ENCODE measurements at regions not wholly inside any gene's neighbourhood (a gene's known extent, or its start where the extent isn't known, plus 50 kb on each side); places are given as distances from the start of the nearest gene placed in this dataset.

GRCh38 chr16:77539421-77540034 lies 104.7 kb upstream of the ADAMTS18 start:
- Histone ChIP-seq H3K9ac (replicated peaks; ENCODE audit: extremely low read depth, insufficient read depth, low read length) (no peak overlapping the region), H3K4me1 (ENCODE audit: control insufficient read depth, extremely low read depth, insufficient read depth, low read length) (no peaks in the 10 kb centered on the region), H2AFZ (ENCODE audit: low read depth, low read length) (no peak overlapping the region), H3K9me1 (replicated peaks; ENCODE audit: control insufficient read depth, extremely low read depth, insufficient read depth, low read length) (no peaks in the 10 kb centered on the region), H3K4me3 (replicated peaks in 1 of 3; ENCODE audit: insufficient read depth in 1 of 3, low read depth in 1 of 3, low read length in 3 of 3) (no peak overlapping the region), H3K9me3 (replicated peaks; ENCODE audit: control insufficient read depth, insufficient read depth, low read length) (no peaks in the 10 kb centered on the region), H3K27ac (ENCODE audit: insufficient read depth, low read depth, low read length) (no peak overlapping the region), H3K4me2 (ENCODE audit: insufficient read depth, low read length) (no peak overlapping the region), H4K20me1 (replicated peaks; ENCODE audit: control insufficient read depth, extremely low read depth, insufficient read depth, low read length) (no peaks in the 10 kb centered on the region), H3K27me3 (ENCODE audit: control insufficient read depth in 2 of 2, insufficient read depth in 2 of 2, low read length in 2 of 2) (peaks cover 9 to 13% of the 10 kb centered on the region in 2 experiments), H3K79me2 (ENCODE audit: control insufficient read depth, insufficient read depth, low read length) (no peaks in the 10 kb centered on the region), H3K36me3 (ENCODE audit: control insufficient read depth in 2 of 2, extremely low read depth in 1 of 2, insufficient read depth in 2 of 2, low read length in 2 of 2) (no peaks in the 10 kb centered on the region)
- peak; percentile 37 for FAIRE-seq
- no peak for DNase-seq (ENCODE audit: low read depth, low spot score)
- CTCF ChIA-PET: no interaction called here
- no peak for TF ChIP-seq POLR2A (IDR thresholded peaks at IDR 0.05; ENCODE audit: low read depth, low read length)
- no peak for TF ChIP-seq MYC (IDR thresholded peaks at IDR 0.05; ENCODE audit: low read depth, low read length)
- no peak for TF ChIP-seq CTCF (IDR thresholded peaks at IDR 0.05; ENCODE audit: extremely low read depth in 1 of 2, insufficient read depth in 1 of 2, low read depth in 1 of 2, low read length in 2 of 2)
- no peak for TF ChIP-seq MAX (IDR thresholded peaks at IDR 0.05; ENCODE audit: insufficient read depth, insufficient read length)
- no peak for TF ChIP-seq EZH2 (IDR thresholded peaks at IDR 0.05; ENCODE audit: borderline replicate concordance, low read depth, low read length, severe bottlenecking)
- no peak for TF ChIP-seq POLR2AphosphoS5 (IDR thresholded peaks at IDR 0.05; ENCODE audit: insufficient read depth, low read depth, low read length)
- no peak for TF ChIP-seq JUN (IDR thresholded peaks at IDR 0.05; ENCODE audit: borderline replicate concordance, insufficient read depth, insufficient read length, low read depth)
- no peak for TF ChIP-seq FOS (IDR thresholded peaks at IDR 0.05; ENCODE audit: borderline replicate concordance, insufficient read depth, low read length)
- TF ChIP-seq GATA2 (IDR thresholded peaks at IDR 0.05; ENCODE audit: insufficient read depth, insufficient read length, low read depth, low read length): no peak
- POLR2A ChIA-PET: no interaction called here
- intact Hi-C loops (cut with micrococcal nuclease) (no loop called here), dilution Hi-C loops (cut with MboI; ENCODE audit: extremely low pct_ligation_motif_present, low sequenced_read_pairs) (no loop called here)
- no TSS peak for BruUV-seq (replicated peaks)

Measured in endothelial cell of umbilical vein (primary cell).